Choroid plexus epithelial cell (primary cell): ENCODE measurements at regions not wholly inside any gene's neighbourhood (a gene's known extent, or its start where the extent isn't known, plus 50 kb on each side); places are given as distances from the start of the nearest gene placed in this dataset.

Experiments
- DNase-seq: peaks from one replicate; pipeline ENCODE4 v3.0.0-alpha.2; 2010; ENCODE audit warnings: low read depth
- H3K4me3 ChIP-seq: 2 replicates; pipeline ENCODE4 v1.5.1; 2011; ENCODE audit warnings: low read depth, mild to moderate bottlenecking, control low read depth, low read length, moderate library complexity
- CTCF ChIP-seq: conservative IDR thresholded peaks from 2 replicates; pipeline ENCODE4 v1.5.1; 2011; ENCODE audit warnings: low read depth, mild to moderate bottlenecking, control low read depth, inconsistent platforms, low read length, moderate library complexity

GRCh38 chr5:5077236-5077635 lies 62.9 kb upstream of the ADAMTS16 start:
- no peak for DNase-seq
- no peak for TF ChIP-seq CTCF
- no peak overlapping the region for H3K4me3 ChIP-seq

DNA sequence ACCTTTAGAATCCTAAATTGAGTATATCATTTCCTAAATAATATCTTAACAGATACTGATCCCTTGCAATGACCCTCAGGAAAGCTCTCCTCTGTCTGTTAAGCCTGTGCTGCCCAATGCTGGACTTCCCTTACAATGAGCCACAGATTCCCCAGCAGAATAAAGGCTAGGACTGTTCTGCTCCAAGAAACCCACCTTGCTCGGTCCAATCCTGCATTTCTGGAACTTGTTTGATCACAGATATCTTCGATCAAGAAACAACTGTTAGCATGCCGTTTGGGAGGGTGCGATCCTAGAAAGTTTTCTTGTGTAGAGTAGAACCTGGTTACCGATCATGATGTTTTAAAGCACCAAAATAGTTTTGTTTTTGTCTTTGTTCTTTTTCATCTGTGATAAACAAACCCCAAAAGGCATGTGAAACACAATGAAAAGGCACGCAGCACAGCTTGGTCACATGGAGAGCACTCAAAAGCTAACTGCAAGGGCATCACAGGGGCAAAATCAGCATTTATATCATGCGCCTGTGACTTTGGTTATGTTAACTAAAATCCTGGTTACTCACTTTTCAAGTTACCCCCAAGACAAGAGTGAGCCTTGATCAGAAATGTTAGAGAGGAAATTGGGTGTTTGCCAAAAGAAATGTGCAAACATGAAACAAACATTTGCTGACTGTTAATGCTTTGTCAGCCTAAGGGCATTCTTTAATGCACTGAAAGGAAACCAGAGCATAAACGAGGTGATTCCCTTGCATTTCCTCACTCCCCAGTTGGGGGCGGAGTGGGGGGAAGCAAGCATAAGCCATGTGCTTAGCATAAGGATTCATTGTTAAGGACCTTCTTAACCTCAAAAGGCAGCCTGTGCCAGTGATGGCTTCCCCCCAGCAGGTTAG lies 61.9 kb upstream of the ADAMTS16 start:
- no peak for TF ChIP-seq CTCF
- no peak overlapping the region for H3K4me3 ChIP-seq
- DNase-seq = no peak

DNA sequence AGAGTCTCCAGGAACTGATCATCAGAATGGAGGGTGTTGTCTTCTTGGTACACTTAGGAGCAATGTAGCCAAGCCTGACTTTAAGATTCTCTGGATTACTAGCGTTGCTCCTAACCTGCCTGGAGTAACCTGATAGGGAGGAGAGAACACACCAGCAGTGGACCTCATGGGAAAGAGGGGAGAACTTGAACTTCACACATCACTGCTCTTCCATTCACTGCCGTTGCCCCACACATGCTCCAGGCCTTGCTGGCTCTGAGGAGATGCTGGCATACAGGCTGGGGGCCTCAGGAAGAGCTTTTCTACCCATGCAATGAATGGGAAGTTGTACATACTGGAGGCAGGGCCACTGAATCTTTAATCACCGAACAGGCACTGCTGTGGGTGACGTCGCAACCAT lies 60.3 kb upstream of the ADAMTS16 start:
- no peak for TF ChIP-seq CTCF
- no peak for DNase-seq
- no peak overlapping the region for H3K4me3 ChIP-seq

DNA sequence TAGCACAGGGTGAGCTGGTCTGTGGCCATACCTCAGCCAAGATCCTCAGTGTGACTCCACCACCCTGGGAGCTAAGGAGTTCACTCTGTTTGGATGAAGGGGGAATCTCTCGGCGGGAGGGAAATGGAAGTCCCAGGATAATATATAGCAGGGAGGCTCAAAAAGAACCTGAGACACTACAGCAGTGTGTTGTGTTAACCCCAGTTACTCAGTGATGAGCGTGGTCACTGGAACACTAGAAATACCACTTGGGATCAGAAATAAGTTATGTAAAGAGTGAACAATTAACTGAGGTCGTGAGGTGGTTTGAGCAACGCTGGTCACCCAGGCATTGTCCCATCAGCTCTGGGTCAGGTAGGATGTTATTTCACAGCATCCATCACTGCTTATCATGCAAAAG lies 59.3 kb upstream of the ADAMTS16 start:
- DNase-seq = no peak
- no peak overlapping the region for H3K4me3 ChIP-seq
- no peak for TF ChIP-seq CTCF

DNA sequence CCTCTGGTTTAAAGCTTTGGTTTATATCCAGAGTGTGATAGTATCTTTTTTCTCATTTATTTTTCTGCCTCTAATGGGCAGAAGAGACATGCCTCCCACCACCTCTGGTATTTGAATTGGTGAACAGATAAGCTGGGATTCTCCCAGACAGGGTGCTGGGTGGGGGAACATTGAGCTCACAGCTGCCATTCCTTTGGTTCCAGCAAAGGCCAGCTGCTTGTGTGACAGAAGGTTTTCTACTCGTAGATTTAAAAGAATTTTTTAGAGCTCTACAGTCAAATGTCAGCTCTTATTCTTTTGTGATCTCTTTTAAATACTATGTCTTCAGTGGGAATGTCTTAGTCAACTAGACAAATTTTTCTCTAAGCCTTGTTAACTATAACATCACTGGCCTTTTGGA lies 54.7 kb upstream of the ADAMTS16 start:
- H3K4me3 ChIP-seq = no peak overlapping the region
- DNase-seq = no peak
- TF ChIP-seq CTCF = no peak

DNA sequence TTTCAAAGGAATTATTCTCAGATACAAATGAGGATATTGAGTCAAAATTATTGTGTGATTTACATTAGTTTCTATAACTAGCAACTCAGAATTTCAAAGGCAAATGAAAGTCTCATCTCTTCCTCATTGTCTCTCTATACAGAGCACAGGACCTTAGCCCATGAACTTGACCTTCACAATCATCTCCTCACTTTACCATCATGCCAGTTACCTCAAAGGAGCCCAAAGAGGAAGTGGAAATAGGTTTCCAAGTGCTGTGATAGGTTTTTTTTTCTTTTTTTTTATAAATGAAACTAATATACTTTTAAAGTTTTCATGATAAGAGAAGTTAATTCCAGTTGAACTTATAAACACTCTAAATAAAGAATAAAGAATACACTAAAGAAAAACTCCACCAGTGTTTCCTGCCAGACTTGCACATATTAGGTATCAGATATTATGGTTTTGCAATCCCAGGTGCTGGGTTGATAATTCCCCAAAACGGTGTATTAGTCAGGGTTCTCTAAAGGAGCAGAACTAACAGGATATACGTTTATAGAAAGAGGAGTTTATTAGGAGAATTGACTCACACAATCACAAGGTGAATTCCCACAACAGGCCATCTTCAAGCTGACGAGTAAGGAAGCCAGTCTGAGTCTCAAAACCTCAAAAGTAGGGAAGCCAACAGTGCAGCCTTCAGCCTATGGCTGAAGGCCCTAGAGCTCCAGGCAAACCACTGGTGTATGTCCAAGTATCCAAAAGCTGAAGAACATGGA lies 50.1 kb upstream of the ADAMTS16 start:
- no peak for TF ChIP-seq CTCF
- no peak overlapping the region for H3K4me3 ChIP-seq
- DNase-seq = no peak
